ENCODE measurements at regions not wholly inside any gene's neighbourhood (a gene's known extent, or its start where the extent isn't known, plus 50 kb on each side); places are given as distances from the start of the nearest gene placed in this dataset.
A peak's percentile ranks its signal among the peaks of the same experiment; 100 is the strongest.

DNA sequence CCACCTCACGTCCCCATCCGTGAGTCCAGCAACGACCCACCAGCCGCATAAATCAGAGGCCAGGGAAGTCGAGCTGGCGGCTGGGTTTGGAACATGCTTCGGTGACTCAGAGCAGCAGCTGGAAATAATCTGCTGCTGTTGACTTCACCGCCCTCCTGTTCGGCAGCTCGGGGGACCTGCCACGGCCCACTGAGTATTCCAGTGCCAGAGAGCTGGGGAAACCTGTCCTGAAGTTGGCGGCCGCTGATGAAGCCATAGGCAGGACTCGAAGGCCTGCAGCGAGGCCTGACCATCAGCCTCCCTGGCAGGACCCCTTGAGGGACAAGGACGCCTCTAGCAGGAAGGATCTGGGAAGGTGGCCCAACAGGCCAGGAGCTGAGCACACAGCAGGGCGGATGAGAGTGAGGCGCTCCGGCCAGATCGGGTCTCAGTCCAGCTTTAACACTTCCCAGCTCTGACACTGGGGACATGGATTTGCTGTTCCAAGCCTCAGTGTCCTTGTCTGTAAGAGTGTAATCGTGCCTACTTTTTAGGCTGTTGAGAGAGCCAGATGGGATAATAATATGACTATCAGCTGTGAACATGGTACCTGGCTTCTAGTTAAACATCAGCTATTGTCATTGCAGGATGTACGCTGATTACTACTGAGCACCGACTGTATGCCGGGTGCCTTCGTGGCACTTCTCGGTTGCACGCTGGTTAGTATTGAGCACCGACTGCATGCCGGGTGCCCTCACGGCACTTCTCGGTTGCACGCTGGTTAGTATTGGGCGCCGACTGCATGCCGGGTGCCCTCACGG, 50.4 kb upstream of the CIBAR2 start:
- no peak overlapping the region for H3K4me3 ChIP-seq (ENCODE audit: low read depth, poor library complexity, severe bottlenecking)
- TF ChIP-seq, protein P1, sequence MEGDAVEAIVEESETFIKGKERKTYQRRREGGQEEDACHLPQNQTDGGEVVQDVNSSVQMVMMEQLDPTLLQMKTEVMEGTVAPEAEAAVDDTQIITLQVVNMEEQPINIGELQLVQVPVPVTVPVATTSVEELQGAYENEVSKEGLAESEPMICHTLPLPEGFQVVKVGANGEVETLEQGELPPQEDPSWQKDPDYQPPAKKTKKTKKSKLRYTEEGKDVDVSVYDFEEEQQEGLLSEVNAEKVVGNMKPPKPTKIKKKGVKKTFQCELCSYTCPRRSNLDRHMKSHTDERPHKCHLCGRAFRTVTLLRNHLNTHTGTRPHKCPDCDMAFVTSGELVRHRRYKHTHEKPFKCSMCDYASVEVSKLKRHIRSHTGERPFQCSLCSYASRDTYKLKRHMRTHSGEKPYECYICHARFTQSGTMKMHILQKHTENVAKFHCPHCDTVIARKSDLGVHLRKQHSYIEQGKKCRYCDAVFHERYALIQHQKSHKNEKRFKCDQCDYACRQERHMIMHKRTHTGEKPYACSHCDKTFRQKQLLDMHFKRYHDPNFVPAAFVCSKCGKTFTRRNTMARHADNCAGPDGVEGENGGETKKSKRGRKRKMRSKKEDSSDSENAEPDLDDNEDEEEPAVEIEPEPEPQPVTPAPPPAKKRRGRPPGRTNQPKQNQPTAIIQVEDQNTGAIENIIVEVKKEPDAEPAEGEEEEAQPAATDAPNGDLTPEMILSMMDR (IDR thresholded peaks at IDR 0.05), result no peak
- no peak for TF ChIP-seq POLR2A (IDR thresholded peaks at IDR 0.05)
- 64 to 73% methylated on average over 27 to 32 of the region's 36 CpGs for WGBS, 2 donors
- intact Hi-C loops (cut with DNase I; ENCODE audit: low total_unique reads), result no loop called here
- DNase-seq (ENCODE audit: low spot score in 2 of 2), result peak; percentile 56 to 93

DNA sequence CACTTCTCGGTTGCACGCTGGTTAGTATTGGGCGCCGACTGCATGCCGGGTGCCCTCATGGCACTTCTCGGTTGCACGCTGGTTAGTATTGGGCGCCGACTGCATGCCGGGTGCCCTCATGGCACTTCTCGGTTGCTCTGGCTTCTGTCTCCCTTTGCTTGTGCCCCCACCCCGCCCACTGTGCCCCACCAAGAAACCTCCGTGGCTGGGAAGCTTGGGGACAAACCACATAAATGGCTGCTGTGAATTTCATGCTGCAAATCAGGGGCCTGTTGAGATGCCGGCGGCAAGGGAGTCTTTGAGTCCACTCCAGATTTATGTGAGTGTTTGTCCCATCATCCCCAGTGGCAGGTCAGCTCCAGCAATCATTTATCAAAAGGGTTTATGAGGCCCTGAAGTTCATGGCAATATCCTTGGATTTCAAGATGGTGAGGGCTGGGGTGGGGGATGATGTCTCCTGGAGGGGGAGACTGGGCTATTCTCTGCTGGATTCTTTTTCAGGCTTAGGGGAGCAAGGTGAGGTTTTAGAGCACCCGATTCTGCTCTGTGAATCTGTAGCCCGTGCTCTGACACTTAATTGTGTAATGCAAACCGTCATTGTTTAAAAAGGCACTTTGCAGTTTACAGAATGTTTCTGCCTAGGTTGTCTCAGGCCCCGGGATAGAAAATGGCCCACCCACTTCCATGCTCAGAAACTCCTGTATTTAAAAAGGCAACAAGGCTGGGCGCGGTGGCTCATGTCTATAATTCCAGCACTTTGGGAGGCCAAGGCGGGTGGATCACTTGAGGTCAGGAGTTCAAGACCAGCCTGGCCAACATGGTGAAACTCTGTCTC, 51.2 kb upstream of the CIBAR2 start:
- DNase-seq (ENCODE audit: low spot score in 2 of 2), result no peak

DNA sequence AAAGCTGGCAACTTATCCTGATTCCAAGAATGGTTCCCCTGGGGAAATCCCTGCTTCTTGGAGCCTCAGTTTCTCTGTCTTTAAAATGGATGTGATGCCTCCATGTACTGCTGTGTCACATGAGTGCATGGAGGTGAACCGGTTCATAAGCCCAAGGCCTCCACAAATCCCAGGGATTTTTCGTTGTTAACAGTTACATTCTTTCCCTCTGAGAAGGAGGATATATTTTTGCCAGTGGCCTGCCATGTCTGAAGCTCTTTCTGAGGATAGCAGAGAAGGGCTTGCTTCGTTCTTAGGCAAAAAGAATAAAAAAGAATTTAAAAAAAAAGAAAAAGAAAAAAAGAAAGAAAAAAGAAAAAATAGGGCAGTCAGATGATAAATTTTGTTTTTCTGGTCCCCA, 52.2 kb upstream of the CIBAR2 start:
- intact Hi-C loops (cut with DNase I; ENCODE audit: low total_unique reads), result no loop called here
- 67 to 87% methylated on average over 3 of the region's 3 CpGs for WGBS, 2 donors

More for the DNA sequence above, 51.2 kb upstream of the CIBAR2 start:
- intact Hi-C loops (cut with DNase I; ENCODE audit: low total_unique reads), result no loop called here
- WGBS, 2 donors, result 91% methylated on average over 22 of the region's 22 CpGs
- no peak overlapping the region for H3K4me3 ChIP-seq (ENCODE audit: low read depth, poor library complexity, severe bottlenecking)
- TF ChIP-seq, protein P1 (IDR thresholded peaks at IDR 0.05), result no peak
- no peak for TF ChIP-seq POLR2A (IDR thresholded peaks at IDR 0.05)

DNA sequence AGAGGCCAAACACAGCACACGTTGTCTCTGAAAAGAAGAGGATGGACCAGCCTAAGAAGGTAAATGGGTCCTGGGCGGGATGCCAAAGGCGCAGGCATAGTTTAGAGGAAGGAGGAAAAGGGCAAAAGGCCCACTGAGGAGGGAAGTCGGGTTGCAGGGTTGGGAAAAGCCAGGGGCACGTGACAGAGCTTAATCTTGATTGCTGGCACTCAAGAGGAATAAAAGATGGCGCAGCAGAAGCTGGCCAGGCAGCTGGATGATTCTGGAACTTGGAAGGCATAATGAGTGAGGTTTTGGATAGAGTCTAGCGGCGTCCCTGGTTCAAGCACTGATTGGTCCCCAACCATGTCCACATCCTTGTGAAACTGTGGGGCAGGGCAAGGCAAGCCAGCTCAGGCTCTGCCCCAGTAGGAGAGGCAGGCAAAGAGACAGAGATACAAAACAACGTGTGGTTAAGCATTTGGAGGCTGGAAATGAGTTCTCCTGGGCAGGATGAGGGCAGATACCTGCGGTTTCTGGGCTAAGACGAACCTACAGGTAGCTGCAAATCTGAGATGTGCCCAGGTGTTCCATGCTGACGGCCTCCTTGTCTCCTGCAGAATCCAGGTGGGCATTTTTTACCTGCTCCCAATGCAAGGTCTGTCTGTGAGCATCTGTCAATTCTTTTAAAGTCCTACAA, 52.7 kb upstream of the CIBAR2 start:
- no peak overlapping the region for H3K4me3 ChIP-seq (ENCODE audit: low read depth, poor library complexity, severe bottlenecking)
- intact Hi-C loops (cut with DNase I; ENCODE audit: low total_unique reads), result no loop called here
- TF ChIP-seq, protein P1 (IDR thresholded peaks at IDR 0.05), result no peak
- TF ChIP-seq POLR2A (IDR thresholded peaks at IDR 0.05), result no peak
- DNase-seq (ENCODE audit: low spot score in 2 of 2), result peak; percentile 67 to 93
- 39 to 45% methylated on average over 12 of the region's 12 CpGs for WGBS, 2 donors

More for the DNA sequence above, 52.2 kb upstream of the CIBAR2 start:
- H3K4me3 ChIP-seq (ENCODE audit: low read depth, poor library complexity, severe bottlenecking), result no peak overlapping the region
- no peak for TF ChIP-seq POLR2A (IDR thresholded peaks at IDR 0.05)
- TF ChIP-seq, protein P1 (IDR thresholded peaks at IDR 0.05), result no peak
- DNase-seq (ENCODE audit: low spot score in 2 of 2), result no peak

DNA sequence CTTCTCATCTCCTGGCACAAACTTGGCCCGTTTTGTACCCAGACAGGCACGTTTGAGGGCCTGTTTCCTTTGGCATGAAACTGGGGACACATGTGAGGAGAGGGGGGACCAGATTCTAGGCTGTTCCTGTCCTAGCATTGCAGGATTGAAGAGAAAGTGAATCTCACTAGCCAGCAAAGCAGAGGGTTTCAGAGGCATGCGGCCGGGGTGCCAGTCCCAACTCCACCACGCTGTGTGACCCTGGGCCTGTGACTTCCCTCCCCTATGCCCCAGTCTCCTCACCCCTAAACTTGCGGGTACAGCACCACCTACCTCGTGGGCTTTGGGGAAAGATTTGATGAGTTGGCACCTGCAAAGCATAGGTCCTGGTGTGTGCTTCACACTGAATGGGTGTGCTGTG, 53.5 kb upstream of the CIBAR2 start:
- H3K4me3 ChIP-seq (ENCODE audit: low read depth, poor library complexity, severe bottlenecking), result no peak overlapping the region
- no peak for DNase-seq (ENCODE audit: low spot score in 2 of 2)
- intact Hi-C loops (cut with DNase I; ENCODE audit: low total_unique reads), result no loop called here
- TF ChIP-seq, protein P1 (IDR thresholded peaks at IDR 0.05), result no peak
- TF ChIP-seq POLR2A (IDR thresholded peaks at IDR 0.05), result no peak
- 77% methylated on average over 7 of the region's 7 CpGs for WGBS, 2 donors

Data from lower leg skin (tissue), 4 donors.